HG03378 (cell line): ENCODE measurements at regions not wholly inside any gene's neighbourhood (a gene's known extent, or its start where the extent isn't known, plus 50 kb on each side); places are given as distances from the start of the nearest gene placed in this dataset.
"Not testable (repeated sequence)": the region's sequence is repeated elsewhere in the genome, so short reads cannot be mapped to it uniquely, and the experiment has no call there.

Source experiments
- ATAC-seq: cut with Tn5 transposase; IDR thresholded peaks from one replicate; pipeline ENCODE4 v1.9.1; 2021; ENCODE audit warnings: mild to moderate bottlenecking, moderate library complexity; ENCODE audit not compliant: unreplicated experiment

DNA sequence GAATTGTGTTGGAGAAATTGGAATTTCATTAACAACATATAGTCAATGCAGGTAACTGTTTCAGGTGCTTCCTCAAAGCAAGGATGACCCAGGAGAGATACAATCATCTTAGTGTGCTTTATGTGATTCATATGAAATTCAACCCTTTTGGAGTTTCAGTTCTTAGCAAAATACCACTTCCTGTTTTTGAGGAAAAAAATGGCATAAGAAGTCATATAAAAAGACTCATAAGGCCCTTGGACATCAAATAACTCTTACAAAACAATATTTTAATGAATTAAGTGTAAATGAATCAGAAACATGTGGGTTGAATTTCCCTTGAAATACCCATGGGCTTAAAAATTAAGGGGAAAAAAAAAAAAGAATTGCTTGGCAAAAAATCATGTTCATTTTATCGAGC is 926.6 kb downstream of the LTN1 start:
- ATAC-seq, result no peak

DNA sequence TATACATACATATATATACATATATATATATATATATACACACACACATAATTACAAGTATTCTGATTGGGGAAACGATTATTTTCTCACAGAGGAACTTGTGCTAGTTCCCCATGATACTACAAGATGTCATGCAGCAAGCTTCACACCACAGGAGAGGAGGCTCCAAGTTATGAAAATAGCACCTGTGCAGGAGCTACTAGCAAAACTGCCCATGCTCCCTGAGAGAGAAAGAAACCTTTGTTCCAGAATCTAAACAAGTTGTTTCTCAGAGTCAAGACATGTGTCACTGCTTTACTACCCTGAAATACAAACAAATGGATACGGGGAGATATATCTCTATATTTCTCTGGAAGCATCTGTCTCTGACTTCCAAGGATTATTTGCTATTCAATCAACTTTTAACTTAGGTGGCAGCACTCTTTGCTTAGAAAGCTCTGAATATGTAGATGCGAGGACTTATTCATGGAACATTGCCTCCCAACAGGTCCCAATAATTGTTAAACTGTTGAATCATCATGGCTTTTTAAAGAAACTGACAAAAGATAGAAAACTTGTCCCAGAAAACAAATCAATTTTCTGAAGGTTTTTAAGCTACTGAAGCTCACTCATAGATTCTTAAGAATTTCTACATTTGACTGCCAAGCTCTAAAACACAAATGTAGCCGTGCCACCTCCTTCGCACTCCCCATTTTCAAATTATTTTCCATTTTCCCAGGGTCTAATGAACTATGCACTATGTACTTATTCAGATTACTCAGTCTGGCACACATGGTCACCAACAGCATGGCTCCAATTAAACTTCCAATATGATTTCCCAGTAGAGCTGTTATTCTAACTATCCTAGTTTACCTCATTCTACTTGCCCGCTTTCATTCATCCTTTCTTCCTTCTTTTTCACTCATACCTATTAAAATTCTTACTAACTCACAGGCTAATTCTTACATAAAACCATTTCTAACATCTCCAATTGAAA is 929.1 kb downstream of the LTN1 start:
- ATAC-seq, result no peak

DNA sequence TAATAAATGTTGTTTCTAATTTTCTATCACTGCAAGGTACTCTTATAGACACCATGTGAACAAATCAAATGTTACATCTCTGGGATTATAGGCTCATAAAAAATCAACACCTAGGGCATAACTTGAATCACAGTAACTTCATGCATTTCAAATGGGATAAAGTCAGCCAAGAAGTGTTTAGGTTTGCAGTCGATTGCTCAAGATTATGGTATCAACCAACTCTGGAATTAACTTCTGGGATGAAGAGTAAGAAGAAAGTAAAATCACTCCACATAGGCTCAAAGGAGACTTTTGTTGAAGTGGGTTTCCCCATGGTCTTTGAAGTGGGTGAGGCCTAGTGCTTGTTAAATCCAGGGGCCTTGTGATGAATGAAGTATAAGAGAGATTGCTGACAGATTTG is 939.7 kb downstream of the LTN1 start:
- ATAC-seq, result not testable (repeated sequence)

GRCh38 chr21:28051649-28052048 is 941.0 kb downstream of the LTN1 start:
- not testable (repeated sequence) for ATAC-seq

DNA sequence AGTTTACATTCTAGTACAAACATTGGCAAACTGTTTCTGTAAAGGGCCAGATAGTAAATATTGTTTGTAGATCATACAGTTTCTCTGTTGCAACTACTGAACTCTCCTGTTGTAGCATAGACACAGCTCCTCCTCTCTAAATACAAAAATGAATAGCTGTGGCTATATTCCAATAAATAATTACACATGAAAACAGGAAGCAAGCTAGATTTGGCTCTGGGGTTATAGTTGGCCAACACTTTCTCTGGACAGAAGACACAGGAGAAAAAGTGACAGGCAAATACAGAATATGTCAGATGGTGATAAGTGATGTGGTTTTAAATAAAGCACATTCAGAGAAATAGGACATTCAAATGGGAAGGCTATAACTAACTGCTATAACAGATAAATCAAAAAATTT is 957.0 kb downstream of the LTN1 start:
- not testable (repeated sequence) for ATAC-seq

- not testable (repeated sequence) for ATAC-seq
Observed at GRCh38 chr21:28034916-28035315, 957.8 kb downstream of the LTN1 start.

DNA sequence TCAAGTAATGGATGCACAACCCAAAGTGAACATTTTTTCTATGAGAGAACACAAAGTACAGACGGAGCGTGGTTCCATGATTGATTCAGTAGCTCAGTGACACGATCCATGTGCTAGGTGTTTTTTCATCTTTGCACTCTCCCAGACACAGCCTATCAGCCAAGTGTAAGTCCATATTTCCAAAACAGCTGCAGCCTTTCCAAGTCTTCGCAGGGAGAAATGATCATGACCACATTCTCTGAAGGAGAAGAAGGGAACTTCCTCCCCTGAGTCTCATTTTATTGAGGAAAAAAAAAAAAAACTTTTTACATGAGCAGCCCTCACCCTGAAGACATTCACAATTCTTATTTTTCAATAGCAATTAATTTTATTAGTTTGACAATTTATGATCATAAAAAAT is 958.3 kb downstream of the LTN1 start:
- ATAC-seq, result not testable (repeated sequence)

DNA sequence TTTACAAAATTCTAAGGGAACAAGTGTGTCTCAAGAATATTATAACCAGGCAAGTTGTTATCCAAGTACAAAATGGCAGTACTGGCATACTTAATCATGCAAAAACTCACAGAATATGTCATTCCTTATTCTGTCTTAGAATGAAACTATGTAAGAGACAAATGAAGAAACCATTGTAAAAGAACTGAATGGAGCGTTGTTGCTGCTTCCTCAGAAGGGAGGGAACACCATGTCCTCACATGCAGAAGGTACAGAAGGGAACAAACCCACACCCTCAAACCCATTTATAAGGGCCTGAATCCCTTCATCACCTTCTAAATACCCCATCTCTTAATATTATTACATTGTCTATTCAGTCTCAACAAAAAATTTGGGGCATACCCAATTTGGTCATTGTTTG is 960.0 kb downstream of the LTN1 start:
- not testable (repeated sequence) for ATAC-seq

DNA sequence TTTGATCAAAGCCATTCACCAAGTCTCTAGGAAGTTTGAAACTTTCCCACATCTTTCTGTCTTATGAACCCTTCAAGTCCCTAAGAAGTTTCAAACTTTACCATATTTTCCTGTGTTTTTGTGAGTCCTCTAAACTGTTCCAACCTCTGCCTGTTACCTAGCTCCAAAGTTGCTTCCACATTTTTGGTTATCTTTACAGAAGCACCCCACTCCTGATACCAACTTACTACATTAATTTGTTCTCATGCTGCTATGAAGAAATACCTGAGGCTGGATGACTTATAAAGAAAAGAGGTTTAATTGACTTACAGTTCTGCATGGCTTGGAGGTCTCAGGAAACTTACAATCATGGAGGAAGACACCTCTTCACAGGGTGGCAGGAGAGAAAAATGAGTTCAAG is 961.6 kb downstream of the LTN1 start:
- not testable (repeated sequence) for ATAC-seq

DNA sequence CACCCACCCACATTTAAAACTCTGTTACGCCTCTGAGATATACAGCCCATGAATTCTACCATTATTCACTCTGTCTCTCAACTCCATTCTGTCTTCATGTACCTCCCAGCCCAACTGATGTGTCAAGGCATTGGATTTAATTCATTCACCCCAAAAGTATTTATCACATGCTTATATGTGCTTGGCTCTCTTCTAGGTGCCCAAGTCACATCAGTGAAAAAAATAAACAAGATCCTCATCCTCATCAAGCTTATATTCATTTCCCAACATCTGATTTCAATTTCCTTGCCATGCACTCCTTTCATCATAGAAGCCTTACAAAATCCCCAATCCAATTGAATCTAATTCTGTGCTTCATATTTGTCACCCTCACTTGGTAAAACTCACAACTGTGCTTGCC is 967.6 kb downstream of the LTN1 start:
- no peak for ATAC-seq

GRCh38 chr21:28018741-28019669 is 973.7 kb downstream of the LTN1 start:
- no peak for ATAC-seq

DNA sequence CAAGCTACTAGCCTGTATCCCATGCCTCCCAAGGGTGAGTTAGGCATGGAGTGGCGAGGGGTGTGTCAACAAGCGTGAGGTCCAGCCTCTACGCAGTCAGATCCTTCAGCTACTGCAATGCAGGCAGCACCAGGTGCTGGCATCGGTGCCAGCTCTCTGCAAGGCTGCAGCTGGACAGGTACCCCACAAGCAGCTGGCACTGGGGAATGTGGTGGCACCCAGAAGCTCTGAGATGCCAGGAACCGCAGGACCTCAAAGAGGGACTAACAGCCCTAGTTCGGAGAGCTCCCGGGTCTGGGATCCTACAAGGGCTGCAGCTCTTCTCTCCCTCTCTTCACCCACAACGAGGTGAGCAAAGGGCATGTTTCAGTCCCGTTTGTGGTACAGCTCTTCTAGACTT is 974.5 kb downstream of the LTN1 start:
- ATAC-seq, result no peak

DNA sequence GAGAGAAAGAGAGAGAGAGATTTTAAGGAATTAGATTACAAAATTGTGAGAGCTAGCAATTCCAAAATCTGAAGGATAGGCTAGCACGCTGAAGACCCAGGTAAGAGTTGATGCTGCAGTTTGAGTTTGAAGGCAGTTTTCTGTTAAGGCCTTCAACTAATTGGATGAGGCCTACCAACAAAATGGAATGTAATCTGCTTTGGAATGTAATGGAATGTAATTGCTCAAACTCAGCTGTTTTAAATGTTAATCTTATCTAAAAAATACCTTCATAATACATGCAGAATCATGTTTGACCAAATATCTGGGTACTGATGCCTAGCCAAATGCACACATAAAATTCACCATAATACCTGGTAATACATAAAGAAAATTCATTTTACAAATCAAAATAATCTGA is 976.1 kb downstream of the LTN1 start:
- no peak for ATAC-seq

GRCh38 chr21:28013123-28013522 is 979.6 kb downstream of the LTN1 start:
- ATAC-seq, result not testable (repeated sequence)

- not testable (repeated sequence) for ATAC-seq
Observed at GRCh38 chr21:28011970-28012369, 980.7 kb downstream of the LTN1 start.

DNA sequence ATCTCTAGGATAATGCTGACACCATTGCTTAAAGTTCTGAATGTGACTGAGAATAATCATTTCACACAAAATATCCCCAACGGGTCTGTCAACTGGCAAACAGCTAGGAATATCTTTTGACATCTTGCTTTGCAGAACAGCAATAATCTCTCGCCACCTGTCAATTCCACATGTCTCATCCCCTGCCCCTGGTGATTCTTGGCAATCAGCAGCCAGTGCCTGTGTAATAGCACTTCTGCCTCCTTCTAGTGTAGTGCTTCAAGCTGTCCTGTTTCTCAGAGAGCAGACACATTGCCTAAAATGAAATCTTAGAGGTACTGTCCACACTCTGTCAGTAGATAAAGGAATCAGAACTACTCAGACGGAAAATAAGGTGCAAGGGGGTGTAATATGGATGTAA is 984.4 kb downstream of the LTN1 start:
- ATAC-seq, result not testable (repeated sequence)

GRCh38 chr21:28003627-28004026 is 989.0 kb downstream of the LTN1 start:
- ATAC-seq, result not testable (repeated sequence)

DNA sequence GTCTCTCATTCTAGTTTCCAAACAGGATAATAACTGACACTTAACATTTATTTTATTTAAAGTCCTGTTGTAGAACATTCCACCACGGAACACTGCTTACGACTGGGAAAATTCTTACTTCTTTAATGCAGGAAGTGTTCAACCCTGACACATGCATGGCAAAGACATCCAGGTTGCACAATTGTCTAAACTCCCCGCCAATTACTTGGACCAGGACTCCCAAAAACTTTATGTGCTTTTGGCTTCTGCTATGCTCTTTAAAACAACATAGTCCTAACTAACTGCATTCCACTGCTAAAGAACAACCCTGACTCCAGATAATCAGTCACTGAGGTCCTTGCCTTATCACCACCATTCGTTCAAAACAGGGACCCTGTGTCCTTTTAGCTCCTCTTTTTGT is 995.8 kb downstream of the LTN1 start:
- not testable (repeated sequence) for ATAC-seq

DNA sequence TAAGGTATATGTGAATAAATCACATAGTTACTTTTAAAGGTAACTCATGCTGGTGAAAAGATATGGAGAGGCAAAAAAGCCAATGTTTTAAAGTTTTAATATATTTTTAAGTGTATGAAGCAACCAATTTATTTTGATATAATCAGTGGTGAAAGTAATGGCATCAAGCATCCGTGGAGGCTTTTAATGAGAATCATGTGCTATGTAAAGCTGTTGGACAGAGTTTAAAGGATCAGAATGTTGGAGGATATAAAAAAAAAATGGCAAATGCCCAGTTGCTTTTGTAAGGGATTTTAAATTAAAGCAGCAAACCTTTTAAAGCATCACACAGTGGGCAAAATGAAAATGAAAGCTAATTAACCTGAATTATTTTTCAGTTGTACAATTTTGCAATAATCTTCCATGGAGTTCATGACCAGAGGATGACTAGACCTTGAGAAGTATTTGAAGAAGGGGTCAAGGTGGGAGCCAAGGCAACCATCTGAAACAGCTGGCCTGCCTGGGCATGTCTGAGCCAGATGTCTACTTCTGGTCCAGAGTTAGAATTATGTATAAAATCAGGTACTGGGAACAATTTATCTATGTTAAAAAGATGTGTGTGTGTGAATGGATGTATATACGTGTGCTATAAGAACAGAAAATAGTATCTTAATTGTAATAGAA is 1007.9 kb downstream of the LTN1 start:
- not testable (repeated sequence) for ATAC-seq

GRCh38 chr21:27979446-27979845 is 1012.6 kb upstream of the ADAMTS5 start:
- ATAC-seq, result not testable (repeated sequence)

- no peak for ATAC-seq
Observed at GRCh38 chr21:27975514-27975913, 1008.6 kb upstream of the ADAMTS5 start.
